ENCODE measurements at regions not wholly inside any gene's neighbourhood (a gene's known extent, or its start where the extent isn't known, plus 50 kb on each side); places are given as distances from the start of the nearest gene placed in this dataset.

- DNase-seq: no peak
These were observed 1473.8 kb upstream of the DDX18 start for GRCh38 chr2:116340690-116341089.

GRCh38 chr2:116366212-116366611 is 1448.3 kb upstream of the DDX18 start:
- no peak for DNase-seq

- no peak for DNase-seq
These were observed 1435.7 kb upstream of the DDX18 start for GRCh38 chr2:116378786-116379185.

GRCh38 chr2:116411211-116411610 is 1403.3 kb upstream of the DDX18 start:
- DNase-seq: no peak

GRCh38 chr2:116413659-116414058 is 1400.8 kb upstream of the DDX18 start:
- no peak for DNase-seq

GRCh38 chr2:116416731-116417377 is 1397.6 kb upstream of the DDX18 start:
- no peak for DNase-seq

- no peak for DNase-seq
These were observed 1378.8 kb upstream of the DDX18 start for GRCh38 chr2:116435648-116436047.

- no peak for DNase-seq
These were observed 1374.3 kb upstream of the DDX18 start for GRCh38 chr2:116440104-116440653.

GRCh38 chr2:116442418-116442817 is 1372.1 kb upstream of the DDX18 start:
- DNase-seq: no peak

- DNase-seq: no peak
These were observed 1370.1 kb upstream of the DDX18 start for GRCh38 chr2:116444256-116444872.

- no peak for DNase-seq
These were observed 1363.5 kb upstream of the DDX18 start for GRCh38 chr2:116450990-116451389.

GRCh38 chr2:116452651-116453050 is 1361.8 kb upstream of the DDX18 start:
- DNase-seq: no peak

GRCh38 chr2:116456429-116456828 is 1358.1 kb upstream of the DDX18 start:
- DNase-seq: no peak

- no peak for DNase-seq
These were observed 1347.2 kb upstream of the DDX18 start for GRCh38 chr2:116467243-116467642.

GRCh38 chr2:116477229-116477628 is 1337.3 kb upstream of the DDX18 start:
- DNase-seq: no peak

GRCh38 chr2:116487336-116487735 is 1327.2 kb upstream of the DDX18 start:
- DNase-seq: no peak

- DNase-seq: no peak
These were observed 1325.2 kb upstream of the DDX18 start for GRCh38 chr2:116489292-116489691.

GRCh38 chr2:116489944-116490343 is 1324.5 kb upstream of the DDX18 start:
- DNase-seq: no peak

- DNase-seq: no peak
These were observed 1323.9 kb upstream of the DDX18 start for GRCh38 chr2:116490511-116491145.

GRCh38 chr2:116491292-116491691 is 1323.2 kb upstream of the DDX18 start:
- no peak for DNase-seq

- DNase-seq: no peak
These were observed 1315.1 kb upstream of the DDX18 start for GRCh38 chr2:116499389-116499788.

- DNase-seq: peak; percentile 40
These were observed 1304.3 kb upstream of the DDX18 start for GRCh38 chr2:116510117-116510671.

- DNase-seq: no peak
These were observed 1303.1 kb upstream of the DDX18 start for GRCh38 chr2:116511426-116511825.

GRCh38 chr2:116513991-116514390 is 1300.5 kb upstream of the DDX18 start:
- DNase-seq: no peak
